Suprapubic skin (tissue), 4 donors: ENCODE measurements at regions not wholly inside any gene's neighbourhood (a gene's known extent, or its start where the extent isn't known, plus 50 kb on each side); places are given as distances from the start of the nearest gene placed in this dataset.

Experiments
- DNase-seq, 2 donors: peaks; one replicate each; pipeline ENCODE4 v3.0.0-alpha.2; 2019; ENCODE audit warnings: low spot score in 2 of 2
- H3K27ac ChIP-seq: fragments of 200-600 bp; sonication (generic); one replicate; pipeline ENCODE4 v1.5.1; 2019
- H3K27me3 ChIP-seq: fragments of 200-600 bp; sonication (generic); one replicate; pipeline ENCODE4 v1.5.1; 2019
- H3K36me3 ChIP-seq: fragments of 200-600 bp; sonication (generic); one replicate; pipeline ENCODE4 v1.5.1; 2019
- H3K4me1 ChIP-seq: fragments of 200-600 bp; sonication (generic); one replicate; pipeline ENCODE4 v1.5.1; 2019
- H3K4me3 ChIP-seq: fragments of 200-600 bp; sonication (generic); one replicate; pipeline ENCODE4 v1.5.1; 2019; ENCODE audit warnings: mild to moderate bottlenecking
- H3K9me3 ChIP-seq: fragments of 200-600 bp; sonication (generic); one replicate; pipeline ENCODE4 v1.5.1; 2019
- EP300 ChIP-seq: sonication (generic); formaldehyde crosslinking; IDR thresholded peaks from one replicate; pipeline ENCODE4 v1.6.1; 2017; ENCODE audit warnings: antibody characterized with exemption
- POLR2A ChIP-seq, 2 donors: fragments of 450-650 bp; IDR thresholded peaks; one replicate each; pipeline ENCODE4 v1.6.1; 2017; ENCODE audit warnings: antibody characterized with exemption in 2 of 2, mild to moderate bottlenecking in 2 of 2, moderate library complexity in 2 of 2
- POLR2AphosphoS5 ChIP-seq, 3 donors: sonication (generic); formaldehyde crosslinking; IDR thresholded peaks; one replicate each; pipeline ENCODE4 v1.6.1; 2017; ENCODE audit warnings: antibody characterized with exemption in 3 of 3
- WGBS: methylation state at CpG from one replicate; pipeline ENCODE4 v1.1.5; 2018; 5-methylcytosine and 5-hydroxymethylcytosine counted together
- TF ChIP-seq, protein P1 (sequence below), 2 donors: fragments of 200-600 bp in 1 of 2; fragments of 450-650 bp in 1 of 2; sonication (generic) in 1 of 2; IDR thresholded peaks; one replicate each; pipeline ENCODE4 v1.5.1; 2016 to 2019; ENCODE audit warnings: antibody characterized with exemption in 2 of 2, mild to moderate bottlenecking in 1 of 2, moderate library complexity in 1 of 2

GRCh38 chr15:29364426-29365078 lies 94.9 kb upstream of the NSMCE3 start:
- no peak for DNase-seq
- Histone ChIP-seq H3K36me3 (no peaks in the 10 kb centered on the region), H3K27ac (no peak overlapping the region), H3K9me3 (peaks cover 18% of the 10 kb centered on the region), H3K4me1 (no peaks in the 10 kb centered on the region), H3K27me3 (peaks cover 3% of the 10 kb centered on the region), H3K4me3 (no peak overlapping the region)
- TF ChIP-seq, protein P1, sequence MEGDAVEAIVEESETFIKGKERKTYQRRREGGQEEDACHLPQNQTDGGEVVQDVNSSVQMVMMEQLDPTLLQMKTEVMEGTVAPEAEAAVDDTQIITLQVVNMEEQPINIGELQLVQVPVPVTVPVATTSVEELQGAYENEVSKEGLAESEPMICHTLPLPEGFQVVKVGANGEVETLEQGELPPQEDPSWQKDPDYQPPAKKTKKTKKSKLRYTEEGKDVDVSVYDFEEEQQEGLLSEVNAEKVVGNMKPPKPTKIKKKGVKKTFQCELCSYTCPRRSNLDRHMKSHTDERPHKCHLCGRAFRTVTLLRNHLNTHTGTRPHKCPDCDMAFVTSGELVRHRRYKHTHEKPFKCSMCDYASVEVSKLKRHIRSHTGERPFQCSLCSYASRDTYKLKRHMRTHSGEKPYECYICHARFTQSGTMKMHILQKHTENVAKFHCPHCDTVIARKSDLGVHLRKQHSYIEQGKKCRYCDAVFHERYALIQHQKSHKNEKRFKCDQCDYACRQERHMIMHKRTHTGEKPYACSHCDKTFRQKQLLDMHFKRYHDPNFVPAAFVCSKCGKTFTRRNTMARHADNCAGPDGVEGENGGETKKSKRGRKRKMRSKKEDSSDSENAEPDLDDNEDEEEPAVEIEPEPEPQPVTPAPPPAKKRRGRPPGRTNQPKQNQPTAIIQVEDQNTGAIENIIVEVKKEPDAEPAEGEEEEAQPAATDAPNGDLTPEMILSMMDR (IDR thresholded peaks at IDR 0.05): no peak
- TF ChIP-seq EP300 (no peak), POLR2AphosphoS5 (IDR thresholded peaks at IDR 0.05) (no peak), POLR2A (IDR thresholded peaks at IDR 0.05) (no peak)
- WGBS: 63% methylated on average over 8 of the region's 8 CpGs

GRCh38 chr15:29361560-29361959 lies 91.9 kb upstream of the NSMCE3 start:
- Histone ChIP-seq H3K27ac (no peak overlapping the region), H3K4me1 (no peaks in the 10 kb centered on the region), H3K9me3 (no peaks in the 10 kb centered on the region), H3K27me3 (peaks cover 3% of the 10 kb centered on the region), H3K36me3 (no peaks in the 10 kb centered on the region), H3K4me3 (no peak overlapping the region)
- WGBS: 84% methylated on average over 4 of the region's 4 CpGs
- no peak for TF ChIP-seq POLR2A (IDR thresholded peaks at IDR 0.05)
- TF ChIP-seq POLR2AphosphoS5 (IDR thresholded peaks at IDR 0.05): no peak
- no peak for DNase-seq

DNA sequence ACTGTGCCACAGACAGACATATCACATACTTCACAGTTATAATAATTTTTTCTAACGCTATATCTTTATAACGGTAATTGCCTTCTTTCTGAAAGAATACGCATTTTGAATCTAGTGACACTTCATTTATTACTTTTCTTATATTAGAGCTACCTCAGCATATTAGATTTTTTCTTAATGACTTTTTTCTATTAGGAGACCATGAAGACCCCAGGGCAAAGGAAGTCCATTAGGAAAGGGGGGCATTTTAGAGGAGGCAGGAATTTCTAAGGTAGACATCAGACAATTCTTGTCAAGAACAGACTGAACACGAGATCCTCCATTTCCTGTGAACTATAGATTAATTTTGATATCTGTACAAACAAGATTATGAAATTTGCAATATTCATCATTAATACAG lies 90.5 kb upstream of the NSMCE3 start:
- H3K36me3 ChIP-seq: no peaks in the 10 kb centered on the region
- DNase-seq: no peak
- TF ChIP-seq EP300 (no peak), POLR2A (IDR thresholded peaks at IDR 0.05) (no peak), POLR2AphosphoS5 (IDR thresholded peaks at IDR 0.05) (no peak)
- TF ChIP-seq, protein P1 (IDR thresholded peaks at IDR 0.05): no peak
- no peaks in the 10 kb centered on the region for H3K9me3 ChIP-seq
- WGBS: 54% methylated on average over 4 of the region's 4 CpGs
- no peaks in the 10 kb centered on the region for H3K4me1 ChIP-seq
- H3K27me3 ChIP-seq: peaks cover 3% of the 10 kb centered on the region
- no peak overlapping the region for H3K27ac ChIP-seq
- H3K4me3 ChIP-seq: no peak overlapping the region

GRCh38 chr15:29356786-29357185 lies 87.2 kb upstream of the NSMCE3 start:
- H3K27me3 ChIP-seq: no peaks in the 10 kb centered on the region
- H3K27ac ChIP-seq: no peak overlapping the region
- no peaks in the 10 kb centered on the region for H3K4me1 ChIP-seq
- no peak for DNase-seq
- TF ChIP-seq, protein P1 (IDR thresholded peaks at IDR 0.05): no peak
- no peaks in the 10 kb centered on the region for H3K9me3 ChIP-seq
- 100% methylated on average over 1 of the region's 1 CpG for WGBS
- H3K4me3 ChIP-seq: no peak overlapping the region
- H3K36me3 ChIP-seq: no peaks in the 10 kb centered on the region

GRCh38 chr15:29355477-29355876 lies 85.9 kb upstream of the NSMCE3 start:
- H3K27me3 ChIP-seq: no peaks in the 10 kb centered on the region
- no peaks in the 10 kb centered on the region for H3K36me3 ChIP-seq
- no peak overlapping the region for H3K27ac ChIP-seq
- H3K4me3 ChIP-seq: no peak overlapping the region
- H3K9me3 ChIP-seq: no peaks in the 10 kb centered on the region
- TF ChIP-seq, protein P1 (IDR thresholded peaks at IDR 0.05): no peak
- no peak for TF ChIP-seq POLR2A (IDR thresholded peaks at IDR 0.05)
- TF ChIP-seq EP300: no peak
- TF ChIP-seq POLR2AphosphoS5 (IDR thresholded peaks at IDR 0.05): no peak
- 66% methylated on average over 1 of the region's 1 CpG for WGBS
- no peak for DNase-seq
- H3K4me1 ChIP-seq: no peaks in the 10 kb centered on the region

DNA sequence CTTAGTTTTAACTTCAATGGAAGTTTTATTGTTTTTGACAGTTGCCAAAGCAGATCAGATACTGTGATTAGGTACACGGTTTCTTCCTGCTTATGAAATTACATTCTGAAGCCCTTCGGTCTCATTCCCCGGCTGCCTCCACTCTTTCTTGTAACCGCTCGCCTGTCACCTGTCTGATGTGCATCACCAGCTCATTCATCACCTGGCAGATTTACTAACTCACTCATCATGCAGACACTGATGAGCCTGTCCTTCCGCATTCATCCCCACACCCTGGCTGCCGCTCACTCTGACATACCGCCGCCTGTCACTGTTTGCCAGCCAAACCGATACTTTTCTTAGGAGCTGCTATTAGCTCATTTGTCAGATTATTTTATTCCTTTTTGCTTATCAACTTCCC lies 82.8 kb upstream of the NSMCE3 start:
- Histone ChIP-seq H3K36me3 (no peaks in the 10 kb centered on the region), H3K9me3 (no peaks in the 10 kb centered on the region), H3K4me1 (no peaks in the 10 kb centered on the region), H3K27ac (no peak overlapping the region), H3K27me3 (no peaks in the 10 kb centered on the region), H3K4me3 (no peak overlapping the region)
- WGBS: 61% methylated on average over 10 of the region's 10 CpGs
- no peak for TF ChIP-seq EP300
- TF ChIP-seq, protein P1 (IDR thresholded peaks at IDR 0.05): no peak
- no peak for DNase-seq
